Brain microvascular endothelial cell (primary cell): ENCODE measurements at regions not wholly inside any gene's neighbourhood (a gene's known extent, or its start where the extent isn't known, plus 50 kb on each side); places are given as distances from the start of the nearest gene placed in this dataset.
"Not testable (repeated sequence)": the region's sequence is repeated elsewhere in the genome, so short reads cannot be mapped to it uniquely, and the experiment has no call there.

Experiments used
- DNase-seq: peaks from one replicate; pipeline ENCODE4 v3.0.0-alpha.2; 2020
- H3K27ac ChIP-seq: fragments of 250-450 bp; sonication (Bioruptor Pico); 2 replicates; pipeline ENCODE4 v1.5.1; 2020; ENCODE audit warnings: mild to moderate bottlenecking, moderate library complexity
- H3K27me3 ChIP-seq: fragments of 250-450 bp; sonication (Bioruptor Pico); replicated peaks from 2 replicates; pipeline ENCODE4 v1.5.1; 2020; ENCODE audit warnings: mild to moderate bottlenecking
- H3K36me3 ChIP-seq: fragments of 250-450 bp; sonication (Bioruptor Pico); replicated peaks from 2 replicates; pipeline ENCODE4 v1.5.1; 2020; ENCODE audit warnings: mild to moderate bottlenecking
- H3K4me3 ChIP-seq: 2 replicates; pipeline ENCODE4 v1.5.1; 2011; ENCODE audit warnings: low read depth, mild to moderate bottlenecking, control low read depth, low read length, moderate library complexity
- in situ Hi-C: cut with HindIII; loops from 2 replicates; pipeline ENCODE4 v1.10.0; 2017; ENCODE audit warnings: low sequenced_read_pairs, low pct_ligation_motif_present
- TF ChIP-seq, protein P1 (sequence below): IDR thresholded peaks from 2 replicates; pipeline ENCODE4 v1.5.1; 2011; ENCODE audit warnings: low read depth, mild to moderate bottlenecking, moderate library complexity, low read length, control low read depth, inconsistent platforms; ENCODE audit errors: missing control alignments

- in situ Hi-C loops, result no loop called here
- Histone ChIP-seq H3K36me3 (no peaks in the 10 kb centered on the region), H3K27ac (no peak overlapping the region), H3K4me3 (no peak overlapping the region), H3K27me3 (no peaks in the 10 kb centered on the region)
- TF ChIP-seq, protein P1, sequence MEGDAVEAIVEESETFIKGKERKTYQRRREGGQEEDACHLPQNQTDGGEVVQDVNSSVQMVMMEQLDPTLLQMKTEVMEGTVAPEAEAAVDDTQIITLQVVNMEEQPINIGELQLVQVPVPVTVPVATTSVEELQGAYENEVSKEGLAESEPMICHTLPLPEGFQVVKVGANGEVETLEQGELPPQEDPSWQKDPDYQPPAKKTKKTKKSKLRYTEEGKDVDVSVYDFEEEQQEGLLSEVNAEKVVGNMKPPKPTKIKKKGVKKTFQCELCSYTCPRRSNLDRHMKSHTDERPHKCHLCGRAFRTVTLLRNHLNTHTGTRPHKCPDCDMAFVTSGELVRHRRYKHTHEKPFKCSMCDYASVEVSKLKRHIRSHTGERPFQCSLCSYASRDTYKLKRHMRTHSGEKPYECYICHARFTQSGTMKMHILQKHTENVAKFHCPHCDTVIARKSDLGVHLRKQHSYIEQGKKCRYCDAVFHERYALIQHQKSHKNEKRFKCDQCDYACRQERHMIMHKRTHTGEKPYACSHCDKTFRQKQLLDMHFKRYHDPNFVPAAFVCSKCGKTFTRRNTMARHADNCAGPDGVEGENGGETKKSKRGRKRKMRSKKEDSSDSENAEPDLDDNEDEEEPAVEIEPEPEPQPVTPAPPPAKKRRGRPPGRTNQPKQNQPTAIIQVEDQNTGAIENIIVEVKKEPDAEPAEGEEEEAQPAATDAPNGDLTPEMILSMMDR, result no peak
- DNase-seq, result no peak
Measured at GRCh38 chr13:61546413-61546812, 130.8 kb upstream of the PCDH20 start.

DNA sequence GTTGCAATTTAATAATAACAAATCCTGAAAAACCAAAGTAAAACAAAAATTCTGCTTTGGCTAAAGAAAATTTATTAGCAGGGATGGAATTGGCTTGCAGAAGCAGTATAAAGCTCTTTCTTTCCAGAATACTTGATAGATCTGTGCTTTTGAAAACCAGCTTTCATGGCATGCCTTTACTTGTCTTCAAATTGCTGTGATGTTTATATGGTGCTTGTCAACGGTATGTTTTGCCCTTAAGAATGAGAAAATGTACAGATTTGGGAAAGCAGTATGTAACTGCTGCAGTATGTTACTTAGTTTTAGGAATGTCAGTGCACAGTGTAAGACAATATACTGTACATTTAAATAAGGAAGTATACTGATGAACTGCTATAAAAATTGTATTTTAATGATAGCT lies 120.8 kb upstream of the PCDH20 start:
- Histone ChIP-seq H3K4me3 (no peak overlapping the region), H3K27me3 (no peaks in the 10 kb centered on the region), H3K27ac (no peak overlapping the region), H3K36me3 (no peaks in the 10 kb centered on the region)
- DNase-seq, result no peak
- in situ Hi-C loops, result no loop called here
- TF ChIP-seq, protein P1, result no peak

GRCh38 chr13:61531383-61532065 lies 115.9 kb upstream of the PCDH20 start:
- in situ Hi-C loops, result no loop called here
- TF ChIP-seq, protein P1, result no peak
- Histone ChIP-seq H3K4me3 (no peak overlapping the region), H3K27ac (no peak overlapping the region), H3K36me3 (no peaks in the 10 kb centered on the region), H3K27me3 (no peaks in the 10 kb centered on the region)
- no peak for DNase-seq

GRCh38 chr13:61519214-61519613 lies 103.6 kb upstream of the PCDH20 start:
- H3K27ac ChIP-seq, H3K36me3 ChIP-seq, H3K27me3 ChIP-seq, DNase-seq, H3K4me3 ChIP-seq, in situ Hi-C loops: not testable (repeated sequence)

DNA sequence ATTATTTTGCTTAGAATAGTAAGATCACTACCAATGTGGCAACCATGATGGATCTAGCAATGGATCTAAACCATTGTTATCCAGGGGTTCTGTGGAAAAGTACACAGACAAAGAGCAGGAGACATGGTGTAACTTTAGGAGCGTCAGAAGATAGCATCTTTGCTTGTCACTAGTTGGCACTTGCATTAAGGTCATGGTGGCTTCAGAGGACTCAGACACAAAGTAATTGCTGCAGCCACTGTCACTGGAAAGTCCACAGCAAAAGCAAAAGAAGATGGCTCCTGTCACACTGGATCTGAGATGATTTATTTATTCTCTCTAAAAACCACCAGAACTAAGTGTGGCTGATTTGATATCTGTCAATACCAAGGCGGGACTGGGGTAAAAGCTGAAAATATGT lies 93.3 kb upstream of the PCDH20 start:
- no peak overlapping the region for H3K4me3 ChIP-seq
- TF ChIP-seq, protein P1, result no peak
- no peak for DNase-seq
- in situ Hi-C loops, result no loop called here
- H3K27ac ChIP-seq, result no peak overlapping the region
- H3K27me3 ChIP-seq, result no peaks in the 10 kb centered on the region
- no peaks in the 10 kb centered on the region for H3K36me3 ChIP-seq

GRCh38 chr13:61500176-61500575 lies 84.5 kb upstream of the PCDH20 start:
- in situ Hi-C loops, result no loop called here
- TF ChIP-seq, protein P1, result no peak

More at GRCh38 chr13:61500176-61500575, 84.5 kb upstream of the PCDH20 start:
- no peak for DNase-seq
- no peaks in the 10 kb centered on the region for H3K36me3 ChIP-seq
- no peak overlapping the region for H3K27ac ChIP-seq
- no peak overlapping the region for H3K4me3 ChIP-seq
- no peaks in the 10 kb centered on the region for H3K27me3 ChIP-seq
